SU-DHL-6 (cell line): ENCODE measurements at regions not wholly inside any gene's neighbourhood (a gene's known extent, or its start where the extent isn't known, plus 50 kb on each side); places are given as distances from the start of the nearest gene placed in this dataset.

Experiments used
- H2AFZ ChIP-seq: fragments of 200-600 bp; sonication (generic); 2 replicates; pipeline ENCODE4 v1.6.1; 2014; ENCODE audit warnings: low read depth, mild to moderate bottlenecking, moderate library complexity, mixed read lengths, antibody characterized with exemption, low read length; ENCODE audit not compliant: severe bottlenecking
- H3F3A ChIP-seq: fragments of 200-600 bp; shearing (Covaris generic); 2 replicates; pipeline ENCODE4 v1.6.0; 2016; ENCODE audit warnings: antibody characterized with exemption, mild to moderate bottlenecking; ENCODE audit not compliant: insufficient read depth
- H3K27ac ChIP-seq: fragments of 200-600 bp; sonication (generic); 2 replicates; pipeline ENCODE4 v1.5.1; 2016; ENCODE audit warnings: low read depth, mild to moderate bottlenecking, low read length, moderate library complexity, mixed read lengths
- H3K27me3 ChIP-seq: fragments of 200-600 bp; sonication (generic), shearing (Covaris generic); 2 replicates; pipeline ENCODE4 v1.6.0; 2014; ENCODE audit warnings: mild to moderate bottlenecking, low read length
- H3K36me3 ChIP-seq: fragments of 200-600 bp; sonication (generic); 2 replicates; pipeline ENCODE4 v1.6.1; 2014; ENCODE audit warnings: mild to moderate bottlenecking, low read length, mixed read lengths
- H3K4me2 ChIP-seq: fragments of 300-600, 200-600 bp; shearing (Covaris generic), sonication (generic); 2 replicates; pipeline ENCODE4 v1.6.0; 2014; ENCODE audit warnings: low read length, low read depth, mild to moderate bottlenecking; ENCODE audit not compliant: poor library complexity, severe bottlenecking
- H3K4me3 ChIP-seq: fragments of 200-600 bp; sonication (generic); 2 replicates; pipeline ENCODE4 v1.5.1; 2014; ENCODE audit warnings: antibody characterized with exemption, low read length, mild to moderate bottlenecking, mixed read lengths; ENCODE audit not compliant: insufficient read depth, poor library complexity, severe bottlenecking
- H3K79me2 ChIP-seq: fragments of 200-600 bp; sonication (generic); 2 replicates; pipeline ENCODE4 v1.6.1; 2014; ENCODE audit warnings: mild to moderate bottlenecking, low read length, moderate library complexity; ENCODE audit not compliant: insufficient read depth
- H3K9ac ChIP-seq: fragments of 200-600 bp; sonication (generic); 2 replicates; pipeline ENCODE4 v1.7.0; 2014; ENCODE audit warnings: mild to moderate bottlenecking, low read length
- H3K9me2 ChIP-seq: fragments of 200-600 bp; sonication (generic); replicated peaks from 2 replicates; pipeline ENCODE4 v1.6.1; 2014; ENCODE audit warnings: low read length; ENCODE audit not compliant: insufficient read depth
- H3K9me3 ChIP-seq: fragments of 200-600 bp; sonication (generic); 2 replicates; pipeline ENCODE4 v1.6.1; 2014; ENCODE audit warnings: low read length, mixed read lengths; ENCODE audit not compliant: insufficient read depth
- H4K20me1 ChIP-seq: fragments of 200-600 bp; sonication (generic); 2 replicates; pipeline ENCODE4 v1.6.1; 2014; ENCODE audit warnings: low read depth, mild to moderate bottlenecking, antibody characterized with exemption, low read length, moderate library complexity, mixed read lengths
- CTCF ChIP-seq: fragments of 200-600 bp; sonication (generic); IDR thresholded peaks from one replicate; pipeline ENCODE4 v1.5.1; 2017; ENCODE audit warnings: antibody characterized with exemption, mild to moderate bottlenecking, low read length, moderate library complexity; ENCODE audit not compliant: insufficient read depth, poor library complexity, severe bottlenecking
- EZH2phosphoT487 ChIP-seq: fragments of 200-600 bp; sonication (generic), shearing (Covaris generic); conservative IDR thresholded peaks from 2 replicates; pipeline ENCODE4 v1.6.1; 2018; ENCODE audit warnings: mild to moderate bottlenecking, antibody characterized with exemption, low read length, moderate library complexity, mixed read lengths

GRCh38 chr6:74656453-74656852 lies 549.4 kb downstream of the COL12A1 start:
- no peak overlapping the region for H3K4me2 ChIP-seq
- H3K4me3 ChIP-seq = no peak overlapping the region
- no peak overlapping the region for H3K27ac ChIP-seq
- H3F3A ChIP-seq = no peaks in the 10 kb centered on the region
- no peaks in the 10 kb centered on the region for H3K27me3 ChIP-seq
- H4K20me1 ChIP-seq = no peaks in the 10 kb centered on the region
- TF ChIP-seq EZH2phosphoT487 (no peak), CTCF (no peak)
- H3K9me2 ChIP-seq = no peaks in the 10 kb centered on the region
- H3K9me3 ChIP-seq = no peaks in the 10 kb centered on the region
- no peaks in the 10 kb centered on the region for H3K79me2 ChIP-seq
- no peak overlapping the region for H3K9ac ChIP-seq
- H2AFZ ChIP-seq = no peak overlapping the region
- H3K36me3 ChIP-seq = no peaks in the 10 kb centered on the region

- H3K4me2 ChIP-seq = no peak overlapping the region
- no peak overlapping the region for H3K27ac ChIP-seq
- H2AFZ ChIP-seq = no peak overlapping the region
- no peaks in the 10 kb centered on the region for H3F3A ChIP-seq
- H3K9me2 ChIP-seq = no peaks in the 10 kb centered on the region
- H3K9ac ChIP-seq = no peak overlapping the region
- H3K27me3 ChIP-seq = no peaks in the 10 kb centered on the region
- H4K20me1 ChIP-seq = no peaks in the 10 kb centered on the region
- no peak overlapping the region for H3K4me3 ChIP-seq
- H3K9me3 ChIP-seq = no peaks in the 10 kb centered on the region
- no peak for TF ChIP-seq EZH2phosphoT487
- no peak for TF ChIP-seq CTCF
- H3K79me2 ChIP-seq = no peaks in the 10 kb centered on the region
- no peaks in the 10 kb centered on the region for H3K36me3 ChIP-seq
Observed at GRCh38 chr6:74654296-74654695, 551.6 kb downstream of the COL12A1 start.

DNA sequence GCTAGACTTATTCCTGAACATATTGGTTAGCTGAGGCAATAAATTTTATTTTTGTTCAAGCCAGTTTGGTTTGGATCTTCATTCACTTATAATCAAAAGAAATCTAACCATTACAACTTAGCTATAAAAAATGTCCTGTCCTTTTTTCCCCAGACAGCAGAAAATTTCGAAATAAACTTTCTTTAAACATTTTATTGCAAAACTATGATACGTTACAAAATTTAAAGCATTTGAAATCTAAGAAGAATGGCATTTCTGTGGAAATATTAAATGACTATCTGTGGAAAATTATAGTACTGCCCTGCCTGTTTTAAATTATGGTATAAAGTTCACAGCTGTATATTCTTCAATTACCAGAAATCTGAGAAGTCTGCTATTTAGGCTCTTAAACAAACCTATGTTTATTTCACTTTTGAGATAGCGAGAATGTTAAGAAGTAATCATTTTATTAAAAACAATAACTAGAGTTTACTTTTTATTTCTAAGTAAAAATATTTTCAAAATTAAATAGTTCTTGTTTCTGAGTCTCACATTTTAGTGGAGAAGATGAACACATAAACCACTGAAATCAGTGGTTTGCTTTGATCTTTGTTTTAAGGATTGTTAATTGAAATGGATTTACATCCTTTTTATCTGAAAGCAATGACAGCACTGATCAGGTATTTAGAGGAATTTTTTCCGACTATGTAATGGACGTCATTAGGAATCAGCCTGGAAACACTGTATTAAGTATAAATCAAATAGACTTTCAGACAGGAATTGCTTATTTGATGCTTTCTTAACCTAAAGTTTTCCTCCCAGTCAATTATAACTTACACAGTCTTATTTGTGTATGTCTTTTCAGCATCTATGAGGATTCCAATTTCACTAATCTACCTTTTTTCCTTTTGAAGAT lies 553.7 kb downstream of the COL12A1 start:
- Histone ChIP-seq H2AFZ (no peak overlapping the region), H3K9me2 (no peaks in the 10 kb centered on the region), H3K9me3 (no peaks in the 10 kb centered on the region), H3K79me2 (no peaks in the 10 kb centered on the region), H3K36me3 (no peaks in the 10 kb centered on the region), H3K9ac (no peak overlapping the region), H3K27me3 (no peaks in the 10 kb centered on the region), H3K27ac (no peak overlapping the region), H3K4me3 (no peak overlapping the region), H3K4me2 (no peak overlapping the region), H4K20me1 (no peaks in the 10 kb centered on the region), H3F3A (no peaks in the 10 kb centered on the region)
- no peak for TF ChIP-seq EZH2phosphoT487
- TF ChIP-seq CTCF = no peak
